ENCODE measurements at regions not wholly inside any gene's neighbourhood (a gene's known extent, or its start where the extent isn't known, plus 50 kb on each side); places are given as distances from the start of the nearest gene placed in this dataset.

GRCh38 chr4:11910812-11911211 is 482.1 kb upstream of the HS3ST1 start:
- H3K27me3 ChIP-seq, result no peaks in the 10 kb centered on the region
- TF ChIP-seq POLR2A (IDR thresholded peaks at IDR 0.05), result no peak
- TF ChIP-seq CTCF (IDR thresholded peaks at IDR 0.05), result no peak
- 30% methylated on average over 3 of the region's 3 CpGs for WGBS (ENCODE audit: insufficient coverage, low coverage, low lambda C conversion rate, missing lambda C conversion rate)
- H3K27ac ChIP-seq, result no peak overlapping the region
- no peaks in the 10 kb centered on the region for H3K36me3 ChIP-seq
- DNase-seq (no peak), ATAC-seq (no peak)
- intact Hi-C loops (cut with DNase I), result no loop called here
- H3K4me3 ChIP-seq, result no peak overlapping the region
- no peaks in the 10 kb centered on the region for H3K9me3 ChIP-seq
- no peaks in the 10 kb centered on the region for H3K4me1 ChIP-seq

- ATAC-seq, result no peak
- Histone ChIP-seq H3K36me3 (no peaks in the 10 kb centered on the region), H3K9me3 (no peaks in the 10 kb centered on the region), H3K27me3 (no peaks in the 10 kb centered on the region), H3K27ac (no peak overlapping the region), H3K4me1 (no peaks in the 10 kb centered on the region), H3K4me3 (no peak overlapping the region)
- no peak for DNase-seq
- no peak for TF ChIP-seq POLR2A (IDR thresholded peaks at IDR 0.05)
- no peak for TF ChIP-seq CTCF (IDR thresholded peaks at IDR 0.05)
- intact Hi-C loops (cut with DNase I), result no loop called here
- 39% methylated on average over 4 of the region's 4 CpGs for WGBS (ENCODE audit: insufficient coverage, low coverage, low lambda C conversion rate, missing lambda C conversion rate)
These were observed 480.0 kb upstream of the HS3ST1 start for GRCh38 chr4:11908712-11909111.

- ATAC-seq (no peak), DNase-seq (no peak)
- no peaks in the 10 kb centered on the region for H3K36me3 ChIP-seq
- WGBS (ENCODE audit: insufficient coverage, low coverage, low lambda C conversion rate, missing lambda C conversion rate), result 43% methylated on average over 3 of the region's 3 CpGs
- H3K9me3 ChIP-seq, result no peaks in the 10 kb centered on the region
- TF ChIP-seq POLR2A (IDR thresholded peaks at IDR 0.05), result no peak
- no peak for TF ChIP-seq CTCF (IDR thresholded peaks at IDR 0.05)
- no peaks in the 10 kb centered on the region for H3K27me3 ChIP-seq
- no peak overlapping the region for H3K27ac ChIP-seq
- intact Hi-C loops (cut with DNase I), result no loop called here
- no peaks in the 10 kb centered on the region for H3K4me1 ChIP-seq
- no peak overlapping the region for H3K4me3 ChIP-seq
These were observed 479.5 kb upstream of the HS3ST1 start for GRCh38 chr4:11908205-11908604.

DNA sequence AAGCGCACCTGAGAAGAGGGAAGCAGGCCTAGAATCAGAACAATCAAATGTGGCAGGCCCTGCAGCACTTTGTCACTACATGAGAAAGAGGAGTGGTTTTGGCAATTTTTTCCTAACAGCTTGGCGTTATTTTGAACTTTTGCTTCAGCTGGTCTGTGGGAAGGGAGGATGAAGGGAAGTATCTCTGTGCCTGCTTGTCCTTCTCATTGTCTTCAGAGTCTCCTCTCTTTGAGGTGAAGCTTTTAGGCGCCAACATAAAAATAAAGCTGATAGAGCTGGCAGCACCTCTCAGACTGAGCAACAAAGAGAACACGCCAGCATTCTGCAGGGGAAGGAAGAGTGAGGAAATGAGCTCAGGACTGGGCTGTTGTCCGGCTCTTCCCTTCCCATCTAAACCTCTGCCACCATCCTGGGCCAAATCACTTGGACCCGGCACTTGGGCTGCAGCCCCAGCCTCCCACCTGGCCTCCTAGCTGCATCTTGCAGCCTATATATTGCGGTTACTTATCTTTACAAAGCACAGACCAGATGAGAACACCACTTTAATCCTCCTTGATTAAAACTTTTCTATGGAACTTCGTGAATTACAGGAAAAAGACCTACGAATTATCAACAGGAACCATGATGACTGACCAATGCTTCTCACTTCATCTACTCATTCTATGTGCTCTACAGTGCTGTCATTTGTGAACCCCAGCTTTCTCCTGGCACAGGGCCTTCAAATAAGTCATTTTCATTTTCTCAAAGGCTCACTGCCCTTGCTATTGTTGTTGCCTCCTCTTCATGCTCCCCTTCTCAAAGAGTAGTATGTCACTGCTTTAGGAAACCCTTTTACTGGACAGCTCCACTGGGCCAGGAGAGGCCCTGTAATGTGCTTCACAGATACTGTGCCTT is 476.4 kb upstream of the HS3ST1 start:
- intact Hi-C loops (cut with DNase I), result no loop called here
- Histone ChIP-seq H3K4me1 (no peaks in the 10 kb centered on the region), H3K27ac (no peak overlapping the region), H3K27me3 (no peaks in the 10 kb centered on the region), H3K36me3 (no peaks in the 10 kb centered on the region), H3K4me3 (no peak overlapping the region), H3K9me3 (no peaks in the 10 kb centered on the region)
- ATAC-seq (peak in 3 of 4 donors; percentile 34 to 55 (median 37)), DNase-seq (no peak)
- whole genome bisulfite sequencing (ENCODE audit: insufficient coverage, low coverage, low lambda C conversion rate, missing lambda C conversion rate), result 40% methylated on average over 8 of the region's 9 CpGs
- no peak for TF ChIP-seq CTCF (IDR thresholded peaks at IDR 0.05)
- no peak for TF ChIP-seq POLR2A (IDR thresholded peaks at IDR 0.05)

All from right lobe of liver (tissue), 6 donors.